Loucy (cell line): ENCODE measurements at regions not wholly inside any gene's neighbourhood (a gene's known extent, or its start where the extent isn't known, plus 50 kb on each side); places are given as distances from the start of the nearest gene placed in this dataset.

Experiments used
- CTCF ChIP-seq: fragments of 200-600 bp; sonication (generic); conservative IDR thresholded peaks from 2 replicates; pipeline ENCODE4 v1.5.1; 2014; ENCODE audit warnings: mild to moderate bottlenecking, antibody characterized with exemption, low read length
- EZH2phosphoT487 ChIP-seq: fragments of 200-600 bp; IDR thresholded peaks from 2 replicates; pipeline ENCODE4 v1.6.1; 2018; ENCODE audit warnings: antibody characterized with exemption, mild to moderate bottlenecking, moderate library complexity, borderline replicate concordance

GRCh38 chr17:34517406-34517805 lies 62.0 kb upstream of the TMEM132E start:
- no peak for TF ChIP-seq CTCF
- no peak for TF ChIP-seq EZH2phosphoT487
